GM18867 (cell line): ENCODE measurements at regions not wholly inside any gene's neighbourhood (a gene's known extent, or its start where the extent isn't known, plus 50 kb on each side); places are given as distances from the start of the nearest gene placed in this dataset.
"Not testable (repeated sequence)": the region's sequence is repeated elsewhere in the genome, so short reads cannot be mapped to it uniquely, and the experiment has no call there.

Experiments
- ATAC-seq: cut with Tn5 transposase; IDR thresholded peaks from one replicate; pipeline ENCODE4 v1.9.1; 2021; ENCODE audit warnings: mild to moderate bottlenecking, moderate library complexity; ENCODE audit not compliant: unreplicated experiment

- peak; percentile 96 for ATAC-seq
Measured at GRCh38 chr12:23350808-23351207, 598.7 kb downstream of the SOX5 start.

- ATAC-seq, result no peak
Measured at GRCh38 chr12:23352670-23353069, 596.8 kb downstream of the SOX5 start.

GRCh38 chr12:23354800-23355199 is 594.7 kb downstream of the SOX5 start:
- no peak for ATAC-seq

- no peak for ATAC-seq
Measured at GRCh38 chr12:23356440-23356839, 593.0 kb downstream of the SOX5 start.

- no peak for ATAC-seq
Measured at GRCh38 chr12:23356927-23357708, 592.4 kb downstream of the SOX5 start.

DNA sequence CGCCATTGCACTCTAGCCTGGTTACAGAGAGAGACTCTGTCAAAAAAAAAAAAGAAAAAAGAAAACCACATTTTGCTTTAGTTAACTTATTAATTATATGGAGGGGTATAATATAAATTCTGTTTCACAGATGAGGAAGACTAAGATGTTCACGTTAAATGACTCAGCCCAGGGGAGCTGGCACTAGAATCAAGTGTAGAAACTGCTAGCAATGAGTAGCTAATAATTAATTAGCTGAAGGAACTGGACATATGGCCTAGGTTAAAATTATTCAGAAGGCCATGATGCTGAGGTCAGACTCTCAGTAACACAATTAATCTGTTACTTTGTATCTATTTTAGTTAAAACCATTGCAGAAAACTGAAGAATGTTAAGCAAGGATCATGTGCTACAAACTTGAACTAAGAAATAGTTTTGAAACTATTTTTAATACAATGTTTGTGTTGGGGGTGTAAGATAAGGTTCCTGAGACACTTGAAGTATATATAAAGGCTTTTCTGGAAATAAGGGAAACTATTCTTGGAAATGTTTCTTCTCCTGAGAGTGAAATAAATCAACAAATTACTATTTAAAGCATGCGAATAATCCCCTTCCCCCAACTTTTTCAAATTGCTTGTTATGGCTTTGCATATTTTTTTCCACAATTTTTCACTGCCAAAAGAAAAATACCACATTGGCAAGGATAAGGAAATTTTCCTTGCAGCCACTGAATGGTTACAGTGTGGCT is 589.3 kb downstream of the SOX5 start:
- ATAC-seq, result no peak

DNA sequence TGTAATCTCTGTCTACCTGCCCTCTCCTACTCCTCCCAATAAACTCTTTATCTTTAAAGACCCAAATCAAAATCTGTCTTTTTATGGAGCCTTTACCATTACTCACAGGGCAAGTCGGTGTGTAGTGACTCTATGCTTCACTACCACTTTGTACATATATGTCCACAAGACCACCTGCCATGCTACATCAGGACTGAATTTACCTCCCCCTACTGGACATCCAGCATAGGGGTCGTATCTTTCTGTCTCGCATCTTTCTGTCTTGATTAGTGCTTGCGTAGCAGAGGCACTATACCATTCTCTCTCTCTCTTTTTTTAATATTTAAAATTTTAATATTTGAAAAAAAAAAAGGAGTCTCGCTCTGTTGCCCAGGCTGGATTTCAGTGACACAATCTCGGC is 587.5 kb downstream of the SOX5 start:
- no peak for ATAC-seq

GRCh38 chr12:23368590-23368989 is 580.9 kb downstream of the SOX5 start:
- ATAC-seq, result no peak

DNA sequence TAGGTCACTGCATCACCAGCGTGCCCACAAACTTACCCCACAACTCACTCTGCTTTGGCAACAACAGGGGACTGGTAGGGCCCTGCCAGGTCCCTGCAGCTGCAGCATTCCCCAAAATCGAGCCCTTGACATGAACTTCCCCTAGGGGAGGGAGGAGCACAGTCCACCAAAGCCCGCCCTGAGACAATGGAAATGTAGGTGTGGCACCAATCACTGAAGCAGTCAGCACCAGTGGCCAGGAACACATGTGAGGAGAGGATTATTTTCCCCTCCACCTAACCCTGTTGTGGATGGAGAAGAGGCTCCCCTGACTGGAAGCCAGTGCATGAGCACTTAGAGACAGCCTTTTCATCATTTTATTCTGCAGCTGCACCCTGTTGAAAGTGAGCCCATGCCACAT is 573.8 kb downstream of the SOX5 start:
- ATAC-seq, result no peak

GRCh38 chr12:23376238-23376637 is 573.2 kb downstream of the SOX5 start:
- ATAC-seq, result no peak

DNA sequence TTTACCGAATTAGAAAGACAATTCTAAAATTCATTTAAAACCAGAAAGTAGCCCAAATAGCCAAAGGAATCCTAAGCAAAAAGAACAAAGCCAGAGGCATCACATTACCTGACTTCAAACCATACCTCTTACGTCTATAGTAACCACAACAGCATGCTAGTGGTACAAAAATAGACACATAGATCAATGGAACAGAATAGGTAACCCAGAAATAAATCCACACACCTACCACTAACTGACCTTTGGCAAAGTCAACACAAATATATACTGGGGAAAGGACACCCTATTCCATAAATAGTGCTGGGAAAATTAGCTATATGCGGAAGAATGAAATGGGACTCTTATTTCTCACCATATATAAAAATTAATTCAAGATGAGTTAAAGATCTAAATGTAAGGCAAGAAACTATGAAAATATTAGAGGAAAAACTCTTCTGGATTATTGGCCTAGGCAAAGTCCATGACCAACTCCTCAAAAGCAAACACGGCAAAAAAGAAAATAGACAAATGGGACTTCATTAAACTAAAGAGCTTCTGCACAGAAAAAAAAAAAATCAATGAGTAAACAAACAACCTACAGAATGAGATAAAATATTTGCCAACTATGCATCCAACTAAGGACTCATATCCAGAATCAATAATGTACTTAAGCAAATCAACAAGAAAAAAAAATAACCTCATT is 568.9 kb downstream of the SOX5 start:
- no peak for ATAC-seq

GRCh38 chr12:23388898-23389297 is 560.6 kb downstream of the SOX5 start:
- not testable (repeated sequence) for ATAC-seq

DNA sequence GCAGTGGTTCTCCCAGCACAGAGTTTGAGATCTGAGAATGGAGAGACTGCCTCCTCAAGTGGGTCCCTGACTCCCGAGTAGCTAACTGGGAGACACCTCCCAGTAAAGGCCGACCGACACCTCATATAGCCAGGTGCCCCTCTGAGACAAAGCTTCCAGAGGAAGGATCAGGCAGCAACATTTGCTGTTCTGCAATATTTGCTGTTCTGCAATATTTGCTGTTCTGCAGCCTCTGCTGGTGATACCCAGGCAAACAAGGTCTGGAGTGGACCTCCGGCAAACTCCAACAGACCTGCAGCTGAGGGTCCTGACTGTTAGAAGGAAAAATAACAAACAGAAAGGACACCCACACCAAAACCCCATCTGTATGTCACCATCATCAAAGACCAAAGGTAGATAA is 560.2 kb downstream of the SOX5 start:
- not testable (repeated sequence) for ATAC-seq

GRCh38 chr12:23399402-23399933 is 550.0 kb downstream of the SOX5 start:
- no peak for ATAC-seq

GRCh38 chr12:23415180-23415579 is 534.3 kb downstream of the SOX5 start:
- no peak for ATAC-seq

GRCh38 chr12:23421556-23421955 is 527.9 kb downstream of the SOX5 start:
- no peak for ATAC-seq

GRCh38 chr12:23423097-23423687 is 526.3 kb downstream of the SOX5 start:
- ATAC-seq, result no peak

GRCh38 chr12:23423796-23424195 is 525.7 kb downstream of the SOX5 start:
- no peak for ATAC-seq

- ATAC-seq, result no peak
Measured at GRCh38 chr12:23424685-23425084, 524.8 kb downstream of the SOX5 start.

- no peak for ATAC-seq
Measured at GRCh38 chr12:23426328-23426727, 523.1 kb downstream of the SOX5 start.

- ATAC-seq, result no peak
Measured at GRCh38 chr12:23428758-23429157, 520.7 kb downstream of the SOX5 start.
